Keratinocyte (primary cell): ENCODE measurements at regions not wholly inside any gene's neighbourhood (a gene's known extent, or its start where the extent isn't known, plus 50 kb on each side); places are given as distances from the start of the nearest gene placed in this dataset.

ENCODE experiments used
- EZH2 ChIP-seq: IDR thresholded peaks from one replicate; pipeline ENCODE4 v1.6.1; 2012; ENCODE audit warnings: inconsistent platforms, mild to moderate bottlenecking, low read length, moderate library complexity
- TF ChIP-seq, protein P1 (sequence below), 3 experiments: IDR thresholded peaks in 1 of 3; conservative IDR thresholded peaks in 1 of 3; optimal IDR thresholded peaks in 1 of 3; 2 replicates in 2 of 3; 3 replicates in 1 of 3; pipeline versions ENCODE3 to v1.5.1; 2011; ENCODE audit warnings: low read length in 3 of 3, mild to moderate bottlenecking in 3 of 3, moderate library complexity in 2 of 3, control low read depth in 1 of 3, inconsistent platforms in 1 of 3; ENCODE audit not compliant: insufficient read depth in 2 of 3; ENCODE audit errors: extremely low read depth in 1 of 3

DNA sequence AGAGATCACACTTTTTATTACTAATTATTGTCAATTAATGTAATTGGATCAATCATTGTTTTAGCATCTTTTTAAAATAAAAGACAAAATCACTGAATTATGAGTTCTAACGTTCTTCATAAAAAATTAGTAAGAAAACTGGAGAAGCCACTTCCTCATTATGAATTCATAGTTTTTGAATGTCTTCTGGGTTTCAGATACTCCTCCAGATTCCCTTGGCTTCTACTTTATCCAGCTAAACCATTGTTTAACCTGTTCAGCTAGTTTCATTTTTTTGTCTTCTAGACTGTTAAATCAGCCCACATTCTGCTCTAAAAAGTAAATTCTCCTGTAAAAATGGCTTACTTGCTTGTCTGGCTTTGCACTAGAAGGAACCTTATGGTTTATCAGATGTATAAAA, 753.4 kb upstream of the ACVR2A start:
- TF ChIP-seq, protein P1, sequence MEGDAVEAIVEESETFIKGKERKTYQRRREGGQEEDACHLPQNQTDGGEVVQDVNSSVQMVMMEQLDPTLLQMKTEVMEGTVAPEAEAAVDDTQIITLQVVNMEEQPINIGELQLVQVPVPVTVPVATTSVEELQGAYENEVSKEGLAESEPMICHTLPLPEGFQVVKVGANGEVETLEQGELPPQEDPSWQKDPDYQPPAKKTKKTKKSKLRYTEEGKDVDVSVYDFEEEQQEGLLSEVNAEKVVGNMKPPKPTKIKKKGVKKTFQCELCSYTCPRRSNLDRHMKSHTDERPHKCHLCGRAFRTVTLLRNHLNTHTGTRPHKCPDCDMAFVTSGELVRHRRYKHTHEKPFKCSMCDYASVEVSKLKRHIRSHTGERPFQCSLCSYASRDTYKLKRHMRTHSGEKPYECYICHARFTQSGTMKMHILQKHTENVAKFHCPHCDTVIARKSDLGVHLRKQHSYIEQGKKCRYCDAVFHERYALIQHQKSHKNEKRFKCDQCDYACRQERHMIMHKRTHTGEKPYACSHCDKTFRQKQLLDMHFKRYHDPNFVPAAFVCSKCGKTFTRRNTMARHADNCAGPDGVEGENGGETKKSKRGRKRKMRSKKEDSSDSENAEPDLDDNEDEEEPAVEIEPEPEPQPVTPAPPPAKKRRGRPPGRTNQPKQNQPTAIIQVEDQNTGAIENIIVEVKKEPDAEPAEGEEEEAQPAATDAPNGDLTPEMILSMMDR (optimal IDR thresholded peaks at IDR 0.05 in 1 of 3, IDR thresholded peaks at IDR 0.05 in 1 of 3, conservative IDR thresholded peaks at IDR 0.05 in 1 of 3; ENCODE audit: extremely low read depth in 1 of 3, insufficient read depth in 2 of 3, low read length in 3 of 3): no peak
- TF ChIP-seq EZH2: no peak
